Hepatocyte (in vitro differentiated cells): ENCODE measurements at regions not wholly inside any gene's neighbourhood (a gene's known extent, or its start where the extent isn't known, plus 50 kb on each side); places are given as distances from the start of the nearest gene placed in this dataset.

Source experiments
- DNase-seq: peaks from one replicate; pipeline ENCODE4 v3.0.0-alpha.2; 2016; ENCODE audit warnings: low spot score
- H2AFZ ChIP-seq: fragments of 200-600 bp; sonication (generic); 2 replicates; pipeline ENCODE4 v1.6.0; 2016; ENCODE audit warnings: antibody characterized with exemption, mild to moderate bottlenecking
- H3K27ac ChIP-seq: fragments of 200-600 bp; sonication (generic); 2 replicates; pipeline ENCODE4 v1.5.1; 2016; ENCODE audit warnings: mild to moderate bottlenecking
- H3K27me3 ChIP-seq: fragments of 200-600 bp; sonication (generic); 2 replicates; pipeline ENCODE4 v1.6.1; 2016
- H3K36me3 ChIP-seq: fragments of 200-600 bp; sonication (generic); replicated peaks from 2 replicates; pipeline ENCODE4 v1.5.1; 2016; ENCODE audit warnings: low read depth; ENCODE audit not compliant: insufficient read depth
- H3K4me1 ChIP-seq: fragments of 200-600 bp; sonication (generic); 2 replicates; pipeline ENCODE4 v1.5.1; 2016; ENCODE audit warnings: mild to moderate bottlenecking, moderate library complexity; ENCODE audit not compliant: insufficient read depth
- H3K4me2 ChIP-seq: fragments of 200-600 bp; sonication (generic); 2 replicates; pipeline ENCODE4 v1.6.0; 2016
- H3K4me3 ChIP-seq: fragments of 200-600 bp; sonication (generic); 2 replicates; pipeline ENCODE4 v1.5.1; 2016; ENCODE audit warnings: mild to moderate bottlenecking
- H3K79me2 ChIP-seq: fragments of 200-600 bp; sonication (generic); 2 replicates; pipeline ENCODE4 v1.6.0; 2017; ENCODE audit warnings: mild to moderate bottlenecking
- H3K9me2 ChIP-seq: fragments of 200-600 bp; sonication (generic); replicated peaks from 2 replicates; pipeline ENCODE4 v1.6.0; 2017; ENCODE audit warnings: mild to moderate bottlenecking; ENCODE audit not compliant: insufficient read depth
- H3K9me3 ChIP-seq: fragments of 200-600 bp; sonication (generic); 2 replicates; pipeline ENCODE4 v1.5.1; 2016; ENCODE audit warnings: low read depth, mild to moderate bottlenecking
- H4K20me1 ChIP-seq: fragments of 200-600 bp; sonication (generic); 2 replicates; pipeline ENCODE4 v1.6.0; 2016; ENCODE audit warnings: mild to moderate bottlenecking; ENCODE audit not compliant: insufficient read depth, poor library complexity, severe bottlenecking
- EZH2 ChIP-seq: fragments of 200-600 bp; sonication (generic); IDR thresholded peaks from 2 replicates; pipeline ENCODE4 v1.6.1; 2016; ENCODE audit warnings: antibody characterized with exemption, mild to moderate bottlenecking, borderline replicate concordance
- EZH2phosphoT487 ChIP-seq: fragments of 200-600 bp; sonication (generic); IDR thresholded peaks from one replicate; pipeline ENCODE4 v1.6.1; 2018; ENCODE audit warnings: antibody characterized with exemption, mild to moderate bottlenecking, low read depth, moderate library complexity; ENCODE audit not compliant: unreplicated experiment, severe bottlenecking
- WGBS: methylation state at CpG from one replicate; pipeline ENCODE4 v1.1.6; 2016; ENCODE audit warnings: low lambda C conversion rate; ENCODE audit errors: missing lambda C conversion rate; 5-methylcytosine and 5-hydroxymethylcytosine counted together
- TF ChIP-seq, protein P1 (sequence below): fragments of 200-600 bp; sonication (generic); IDR thresholded peaks from 2 replicates; pipeline ENCODE4 v1.5.1; 2016; ENCODE audit warnings: antibody characterized with exemption, mild to moderate bottlenecking; ENCODE audit not compliant: poor library complexity

DNA sequence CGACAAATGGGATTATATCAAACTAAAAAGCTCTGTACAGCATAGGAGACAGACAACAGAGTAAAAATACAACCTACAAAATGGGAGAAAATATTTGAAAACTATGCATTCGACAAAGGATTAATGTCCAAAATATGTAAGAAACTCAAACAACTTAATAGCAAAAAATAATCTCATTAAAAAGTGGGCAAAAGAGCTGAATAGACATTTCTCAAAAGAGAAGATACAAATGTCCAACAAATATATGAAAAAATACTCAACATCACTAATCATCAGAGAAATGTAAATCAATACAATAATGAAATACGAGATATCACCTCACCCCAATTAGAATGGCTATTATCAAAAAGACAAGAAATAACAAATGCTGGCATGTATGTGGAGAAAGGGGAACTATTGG lies 272.9 kb downstream of the KLHL13 start:
- no peaks in the 10 kb centered on the region for H3K4me1 ChIP-seq
- H3K36me3 ChIP-seq, result no peaks in the 10 kb centered on the region
- no peaks in the 10 kb centered on the region for H4K20me1 ChIP-seq
- H3K79me2 ChIP-seq, result no peaks in the 10 kb centered on the region
- no peak for TF ChIP-seq EZH2
- no peak for TF ChIP-seq EZH2phosphoT487
- TF ChIP-seq, protein P1, sequence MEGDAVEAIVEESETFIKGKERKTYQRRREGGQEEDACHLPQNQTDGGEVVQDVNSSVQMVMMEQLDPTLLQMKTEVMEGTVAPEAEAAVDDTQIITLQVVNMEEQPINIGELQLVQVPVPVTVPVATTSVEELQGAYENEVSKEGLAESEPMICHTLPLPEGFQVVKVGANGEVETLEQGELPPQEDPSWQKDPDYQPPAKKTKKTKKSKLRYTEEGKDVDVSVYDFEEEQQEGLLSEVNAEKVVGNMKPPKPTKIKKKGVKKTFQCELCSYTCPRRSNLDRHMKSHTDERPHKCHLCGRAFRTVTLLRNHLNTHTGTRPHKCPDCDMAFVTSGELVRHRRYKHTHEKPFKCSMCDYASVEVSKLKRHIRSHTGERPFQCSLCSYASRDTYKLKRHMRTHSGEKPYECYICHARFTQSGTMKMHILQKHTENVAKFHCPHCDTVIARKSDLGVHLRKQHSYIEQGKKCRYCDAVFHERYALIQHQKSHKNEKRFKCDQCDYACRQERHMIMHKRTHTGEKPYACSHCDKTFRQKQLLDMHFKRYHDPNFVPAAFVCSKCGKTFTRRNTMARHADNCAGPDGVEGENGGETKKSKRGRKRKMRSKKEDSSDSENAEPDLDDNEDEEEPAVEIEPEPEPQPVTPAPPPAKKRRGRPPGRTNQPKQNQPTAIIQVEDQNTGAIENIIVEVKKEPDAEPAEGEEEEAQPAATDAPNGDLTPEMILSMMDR, result no peak
- H3K4me2 ChIP-seq, result no peak overlapping the region
- H3K9me3 ChIP-seq, result no peaks in the 10 kb centered on the region
- H3K27me3 ChIP-seq, result no peaks in the 10 kb centered on the region
- H3K9me2 ChIP-seq, result no peaks in the 10 kb centered on the region
- 68% methylated on average over 3 of the region's 3 CpGs for WGBS
- H3K4me3 ChIP-seq, result no peak overlapping the region
- DNase-seq, result no peak
- H3K27ac ChIP-seq, result no peak overlapping the region
- no peak overlapping the region for H2AFZ ChIP-seq

DNA sequence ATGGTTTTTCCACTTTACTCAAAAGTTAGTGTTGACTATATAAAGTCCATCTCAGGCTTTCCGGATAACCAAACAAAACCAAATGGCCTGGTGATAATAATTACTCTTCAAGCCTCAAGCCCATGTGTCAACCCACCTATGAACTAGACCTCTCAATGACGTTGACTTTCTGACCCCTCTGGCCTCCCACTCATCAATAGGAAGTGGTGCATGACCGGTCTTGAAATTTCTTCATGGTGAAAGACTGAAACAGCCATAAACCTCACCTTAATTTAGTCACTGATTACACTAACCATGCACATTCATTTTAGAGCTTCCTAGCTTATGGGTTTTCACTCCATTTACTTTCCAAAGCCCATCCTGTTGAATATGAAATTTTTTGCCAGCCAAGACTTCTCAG lies 276.0 kb downstream of the KLHL13 start:
- Histone ChIP-seq H3K9me2 (no peaks in the 10 kb centered on the region), H3K9me3 (no peaks in the 10 kb centered on the region), H4K20me1 (no peaks in the 10 kb centered on the region), H3K27ac (no peak overlapping the region), H3K79me2 (no peaks in the 10 kb centered on the region), H2AFZ (no peak overlapping the region), H3K4me2 (no peak overlapping the region), H3K4me3 (no peak overlapping the region), H3K27me3 (no peaks in the 10 kb centered on the region), H3K36me3 (no peaks in the 10 kb centered on the region), H3K4me1 (no peaks in the 10 kb centered on the region)
- no peak for DNase-seq
- WGBS, result 64% methylated on average over 3 of the region's 3 CpGs
- TF ChIP-seq, protein P1, result no peak
- TF ChIP-seq EZH2 (no peak), EZH2phosphoT487 (no peak)

DNA sequence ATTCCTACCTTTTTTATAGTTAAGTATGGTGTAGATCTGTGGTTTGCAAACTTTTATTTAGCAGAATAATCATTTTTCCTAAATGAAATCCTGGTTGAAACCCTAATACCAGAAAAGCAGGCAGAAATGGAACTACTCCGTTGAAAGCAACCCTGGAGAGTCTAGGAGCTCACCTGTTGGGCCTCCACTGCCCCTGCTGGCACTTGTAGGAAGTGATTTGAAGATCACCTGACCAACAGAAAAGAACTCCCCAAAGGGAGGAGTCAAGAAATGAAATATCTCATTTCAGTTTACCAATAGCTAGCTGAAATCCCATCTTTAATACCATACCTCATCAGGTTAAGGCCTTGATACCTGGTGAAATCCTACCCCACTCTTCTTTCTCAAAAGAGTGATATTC lies 277.1 kb downstream of the KLHL13 start:
- H3K79me2 ChIP-seq, result no peaks in the 10 kb centered on the region
- H2AFZ ChIP-seq, result no peak overlapping the region
- no peak overlapping the region for H3K4me2 ChIP-seq
- no peaks in the 10 kb centered on the region for H3K9me2 ChIP-seq
- 41% methylated on average over 1 of the region's 1 CpG for WGBS
- H3K4me3 ChIP-seq, result no peak overlapping the region
- no peaks in the 10 kb centered on the region for H3K9me3 ChIP-seq
- H4K20me1 ChIP-seq, result no peaks in the 10 kb centered on the region
- no peaks in the 10 kb centered on the region for H3K27me3 ChIP-seq
- H3K4me1 ChIP-seq, result no peaks in the 10 kb centered on the region
- no peak overlapping the region for H3K27ac ChIP-seq
- no peaks in the 10 kb centered on the region for H3K36me3 ChIP-seq
- TF ChIP-seq, protein P1, result no peak
- no peak for TF ChIP-seq EZH2phosphoT487
- no peak for TF ChIP-seq EZH2
- DNase-seq, result no peak

DNA sequence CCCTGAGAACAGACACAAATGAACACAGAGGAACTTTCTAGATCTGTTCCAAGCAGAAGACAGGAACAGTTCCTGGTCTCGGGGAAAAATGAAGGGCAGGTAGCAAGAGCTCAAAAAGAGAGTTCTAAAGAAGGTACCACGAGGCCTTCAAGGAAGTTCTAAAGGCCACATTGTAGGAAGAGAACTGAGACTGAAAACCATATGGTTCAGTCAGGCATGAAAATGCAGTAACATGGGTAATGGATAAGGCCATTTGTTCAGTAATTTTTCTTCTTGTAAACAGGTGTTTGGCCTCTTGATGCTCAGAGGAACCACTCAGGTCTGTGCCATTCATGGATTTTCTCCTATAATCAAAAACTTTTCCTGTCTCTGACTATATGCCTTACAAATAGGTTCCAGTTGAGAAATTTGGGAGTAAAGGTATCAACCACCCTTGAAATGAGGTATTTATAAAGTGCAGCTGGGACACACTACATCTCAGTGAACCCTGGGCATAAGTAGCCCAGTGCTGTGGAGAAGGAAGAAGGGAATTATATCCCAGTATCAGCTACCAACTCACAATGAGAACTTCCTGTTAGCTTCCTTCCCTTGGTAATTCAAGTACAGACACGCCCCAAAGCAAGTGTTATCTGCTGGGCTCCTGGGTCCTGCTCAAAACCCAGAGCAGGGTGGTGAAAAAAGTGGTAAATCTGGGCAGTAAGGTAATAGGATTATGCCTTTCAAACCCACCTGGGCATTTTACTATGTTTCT lies 277.9 kb downstream of the KLHL13 start:
- no peaks in the 10 kb centered on the region for H3K79me2 ChIP-seq
- no peak overlapping the region for H3K27ac ChIP-seq
- no peaks in the 10 kb centered on the region for H3K27me3 ChIP-seq
- H3K9me2 ChIP-seq, result no peaks in the 10 kb centered on the region
- no peaks in the 10 kb centered on the region for H3K9me3 ChIP-seq
- no peaks in the 10 kb centered on the region for H3K4me1 ChIP-seq
- 56% methylated on average over 3 of the region's 3 CpGs for WGBS
- no peak overlapping the region for H3K4me2 ChIP-seq
- no peaks in the 10 kb centered on the region for H4K20me1 ChIP-seq
- TF ChIP-seq, protein P1, result no peak
- TF ChIP-seq EZH2 (no peak), EZH2phosphoT487 (no peak)
- H2AFZ ChIP-seq, result no peak overlapping the region
- no peak for DNase-seq
- no peaks in the 10 kb centered on the region for H3K36me3 ChIP-seq
- H3K4me3 ChIP-seq, result no peak overlapping the region
